ENCODE measurements at regions not wholly inside any gene's neighbourhood (a gene's known extent, or its start where the extent isn't known, plus 50 kb on each side); places are given as distances from the start of the nearest gene placed in this dataset.

DNA sequence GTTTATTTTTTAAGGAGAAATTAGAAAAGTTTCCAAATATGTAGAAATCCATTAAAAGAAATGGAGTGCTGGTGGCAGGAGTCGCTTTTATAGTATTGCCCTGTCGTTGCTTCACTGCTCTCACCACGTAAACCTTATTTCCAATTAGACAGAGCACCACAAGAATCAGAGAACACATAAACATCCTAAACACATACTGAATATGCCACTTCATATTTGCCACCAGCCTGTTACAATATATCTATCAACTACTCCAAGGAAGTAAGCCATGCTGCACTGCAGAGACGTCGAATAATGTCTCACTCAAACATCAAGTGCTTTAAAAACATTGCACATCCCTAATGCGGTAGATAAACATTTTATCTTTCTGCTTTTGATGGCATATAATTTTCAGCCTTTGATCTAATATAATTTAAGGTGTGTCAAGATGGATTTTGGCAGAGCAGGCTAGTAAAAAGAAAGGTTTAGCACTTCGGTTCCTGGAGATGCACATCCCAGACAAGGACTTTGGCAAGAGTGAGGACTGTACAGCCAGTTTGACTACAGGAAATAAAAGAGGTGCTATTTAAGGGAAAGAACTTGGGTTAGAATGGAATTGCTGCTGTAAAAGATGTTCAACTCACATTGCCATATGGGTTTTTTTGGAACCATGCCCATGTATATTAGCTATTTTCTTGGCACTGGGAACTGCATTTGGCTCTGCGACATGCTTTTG, 932.3 kb downstream of the EFNB2 start:
- H3F3A ChIP-seq (ENCODE audit: insufficient read depth, low read length), result no peaks in the 10 kb centered on the region
- no peaks in the 10 kb centered on the region for H4K20me1 ChIP-seq (ENCODE audit: insufficient read depth, low read length)
- no peaks in the 10 kb centered on the region for H3K9me3 ChIP-seq (ENCODE audit: low read length)
- H3K27ac ChIP-seq (ENCODE audit: low read depth, low read length, poor library complexity, severe bottlenecking), result no peak overlapping the region
- no peak overlapping the region for H2AFZ ChIP-seq (ENCODE audit: low read length)
- no peaks in the 10 kb centered on the region for H3K79me2 ChIP-seq (ENCODE audit: insufficient read depth, low read length)
- H3K9me2 ChIP-seq (ENCODE audit: low read depth, low read length), result no peaks in the 10 kb centered on the region
- H3K9ac ChIP-seq (ENCODE audit: low read length), result no peak overlapping the region
- TF ChIP-seq EZH2 (IDR thresholded peaks at IDR 0.05; ENCODE audit: borderline replicate concordance, low read length), result no peak
- TF ChIP-seq, protein P1, sequence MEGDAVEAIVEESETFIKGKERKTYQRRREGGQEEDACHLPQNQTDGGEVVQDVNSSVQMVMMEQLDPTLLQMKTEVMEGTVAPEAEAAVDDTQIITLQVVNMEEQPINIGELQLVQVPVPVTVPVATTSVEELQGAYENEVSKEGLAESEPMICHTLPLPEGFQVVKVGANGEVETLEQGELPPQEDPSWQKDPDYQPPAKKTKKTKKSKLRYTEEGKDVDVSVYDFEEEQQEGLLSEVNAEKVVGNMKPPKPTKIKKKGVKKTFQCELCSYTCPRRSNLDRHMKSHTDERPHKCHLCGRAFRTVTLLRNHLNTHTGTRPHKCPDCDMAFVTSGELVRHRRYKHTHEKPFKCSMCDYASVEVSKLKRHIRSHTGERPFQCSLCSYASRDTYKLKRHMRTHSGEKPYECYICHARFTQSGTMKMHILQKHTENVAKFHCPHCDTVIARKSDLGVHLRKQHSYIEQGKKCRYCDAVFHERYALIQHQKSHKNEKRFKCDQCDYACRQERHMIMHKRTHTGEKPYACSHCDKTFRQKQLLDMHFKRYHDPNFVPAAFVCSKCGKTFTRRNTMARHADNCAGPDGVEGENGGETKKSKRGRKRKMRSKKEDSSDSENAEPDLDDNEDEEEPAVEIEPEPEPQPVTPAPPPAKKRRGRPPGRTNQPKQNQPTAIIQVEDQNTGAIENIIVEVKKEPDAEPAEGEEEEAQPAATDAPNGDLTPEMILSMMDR (IDR thresholded peaks at IDR 0.05; ENCODE audit: low read length), result no peak
- no peaks in the 10 kb centered on the region for H3K36me3 ChIP-seq (ENCODE audit: insufficient read depth, low read length)
- H3K4me3 ChIP-seq (ENCODE audit: low read depth, low read length, poor library complexity, severe bottlenecking), result no peak overlapping the region
- no peaks in the 10 kb centered on the region for H3K27me3 ChIP-seq (ENCODE audit: insufficient read depth, low read length)
- no peaks in the 10 kb centered on the region for H3K4me1 ChIP-seq (ENCODE audit: insufficient read depth, low read length, severe bottlenecking)
- H3K4me2 ChIP-seq (ENCODE audit: low read length), result no peak overlapping the region

DNA sequence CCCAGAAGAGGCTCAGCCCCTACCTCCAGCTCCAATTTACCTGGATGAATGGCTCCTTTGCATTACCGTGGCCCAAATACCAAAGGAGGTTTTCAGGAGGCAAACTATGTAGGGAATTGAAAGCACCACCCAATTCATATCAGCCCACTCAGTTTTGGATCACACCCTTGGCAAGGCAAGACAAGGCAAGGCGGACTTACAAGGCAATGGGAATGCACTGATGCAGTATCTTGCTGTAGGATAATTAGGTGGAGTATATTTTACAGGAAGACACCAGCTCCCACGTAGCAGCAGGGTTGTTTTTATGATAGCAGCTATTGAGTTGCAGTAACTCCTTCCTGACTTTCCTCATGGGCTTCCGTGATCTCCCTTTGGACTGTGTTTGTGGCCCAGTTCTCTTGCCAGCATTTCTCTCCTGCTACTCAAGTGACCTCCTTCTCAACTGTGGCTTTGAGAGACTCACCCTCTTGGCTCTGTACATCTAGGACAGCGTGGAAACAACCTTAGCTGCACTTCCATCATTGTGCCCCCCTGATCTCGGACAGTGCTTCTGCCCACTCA, 935.9 kb downstream of the EFNB2 start:
- H3K79me2 ChIP-seq (ENCODE audit: insufficient read depth, low read length), result no peaks in the 10 kb centered on the region
- H3K9me2 ChIP-seq (ENCODE audit: low read depth, low read length), result no peaks in the 10 kb centered on the region
- no peaks in the 10 kb centered on the region for H3K27me3 ChIP-seq (ENCODE audit: insufficient read depth, low read length)
- H3K4me1 ChIP-seq (ENCODE audit: insufficient read depth, low read length, severe bottlenecking), result no peaks in the 10 kb centered on the region
- no peak overlapping the region for H3K4me3 ChIP-seq (ENCODE audit: low read depth, low read length, poor library complexity, severe bottlenecking)
- H3F3A ChIP-seq (ENCODE audit: insufficient read depth, low read length), result no peaks in the 10 kb centered on the region
- H3K9ac ChIP-seq (ENCODE audit: low read length), result no peak overlapping the region
- no peaks in the 10 kb centered on the region for H3K36me3 ChIP-seq (ENCODE audit: insufficient read depth, low read length)
- no peak overlapping the region for H2AFZ ChIP-seq (ENCODE audit: low read length)
- H3K27ac ChIP-seq (ENCODE audit: low read depth, low read length, poor library complexity, severe bottlenecking), result no peak overlapping the region
- H4K20me1 ChIP-seq (ENCODE audit: insufficient read depth, low read length), result no peaks in the 10 kb centered on the region
- no peaks in the 10 kb centered on the region for H3K9me3 ChIP-seq (ENCODE audit: low read length)
- H3K4me2 ChIP-seq (ENCODE audit: low read length), result no peak overlapping the region
- TF ChIP-seq EZH2 (IDR thresholded peaks at IDR 0.05; ENCODE audit: borderline replicate concordance, low read length), result no peak
- TF ChIP-seq, protein P1 (IDR thresholded peaks at IDR 0.05; ENCODE audit: low read length), result no peak

DNA sequence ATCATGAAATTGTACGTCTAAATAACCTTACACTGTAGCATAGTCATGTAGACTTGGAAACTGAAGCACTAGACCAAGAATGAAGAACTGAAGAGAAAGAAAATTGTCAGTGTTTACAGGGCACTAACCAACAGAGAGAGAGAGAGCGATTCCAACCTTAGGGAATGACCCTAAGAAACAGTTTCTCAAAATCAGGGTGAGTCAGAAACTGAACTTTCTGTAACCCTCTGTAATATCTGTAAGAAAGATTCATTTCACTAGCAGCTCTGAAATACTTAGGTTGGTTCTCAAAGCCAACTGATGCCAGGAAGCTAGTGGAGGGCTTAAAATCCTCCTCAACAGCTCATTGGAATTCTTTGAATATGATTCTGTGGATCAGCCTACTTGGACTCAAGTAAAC, 936.9 kb downstream of the EFNB2 start:
- Histone ChIP-seq H3K4me3 (ENCODE audit: low read depth, low read length, poor library complexity, severe bottlenecking) (no peak overlapping the region), H3K4me2 (ENCODE audit: low read length) (no peak overlapping the region), H3K36me3 (ENCODE audit: insufficient read depth, low read length) (no peaks in the 10 kb centered on the region), H3K27ac (ENCODE audit: low read depth, low read length, poor library complexity, severe bottlenecking) (no peak overlapping the region), H3K9ac (ENCODE audit: low read length) (no peak overlapping the region), H2AFZ (ENCODE audit: low read length) (no peak overlapping the region), H3K27me3 (ENCODE audit: insufficient read depth, low read length) (no peaks in the 10 kb centered on the region), H4K20me1 (ENCODE audit: insufficient read depth, low read length) (no peaks in the 10 kb centered on the region), H3K9me2 (ENCODE audit: low read depth, low read length) (no peaks in the 10 kb centered on the region), H3K4me1 (ENCODE audit: insufficient read depth, low read length, severe bottlenecking) (no peaks in the 10 kb centered on the region), H3F3A (ENCODE audit: insufficient read depth, low read length) (no peaks in the 10 kb centered on the region), H3K9me3 (ENCODE audit: low read length) (no peaks in the 10 kb centered on the region), H3K79me2 (ENCODE audit: insufficient read depth, low read length) (no peaks in the 10 kb centered on the region)
- TF ChIP-seq, protein P1 (IDR thresholded peaks at IDR 0.05; ENCODE audit: low read length), result no peak
- no peak for TF ChIP-seq EZH2 (IDR thresholded peaks at IDR 0.05; ENCODE audit: borderline replicate concordance, low read length)
